ENCODE measurements at regions not wholly inside any gene's neighbourhood (a gene's known extent, or its start where the extent isn't known, plus 50 kb on each side); places are given as distances from the start of the nearest gene placed in this dataset.

GRCh38 chr2:194907569-194907968 lies 749.5 kb upstream of the SLC39A10 start:
- H3K36me3 ChIP-seq (ENCODE audit: control insufficient read depth in 2 of 4, insufficient read depth in 4 of 4, low read length in 3 of 4) = no peaks in the 10 kb centered on the region
- no peak overlapping the region for H2BK5ac ChIP-seq (ENCODE audit: low read depth, low read length)
- CTCF ChIA-PET (ENCODE audit: partially characterized antibody) = no interaction called here
- H2BK20ac ChIP-seq (ENCODE audit: low read length) = no peak overlapping the region
- no peak overlapping the region for H2BK15ac ChIP-seq (ENCODE audit: low read length)
- 93% methylated on average over 4 of the region's 4 CpGs; no CpG with 5 or more reads in 1 of the 2 experiments for WGBS, 2 experiments (ENCODE audit: extremely low coverage in 1 of 2, insufficient coverage in 1 of 2, insufficient read length in 1 of 2, insufficient replicate concordance in 2 of 2, low coverage in 1 of 2, low lambda C conversion rate in 2 of 2, missing lambda C conversion rate in 1 of 2)
- H3K23ac ChIP-seq (ENCODE audit: insufficient read length) = no peak overlapping the region
- H3K4me3 ChIP-seq (ENCODE audit: extremely low read depth in 1 of 4, insufficient read depth in 2 of 4, low read depth in 3 of 4, low read length in 4 of 4) = no peak overlapping the region
- H3K4me1 ChIP-seq (replicated peaks in 1 of 4; ENCODE audit: control insufficient read depth in 3 of 4, insufficient read depth in 4 of 4, low read length in 3 of 4) = no peaks in the 10 kb centered on the region
- H3K27ac ChIP-seq (ENCODE audit: low read depth, low read length) = no peak overlapping the region
- H4K20me1 ChIP-seq (replicated peaks in 1 of 2; ENCODE audit: control insufficient read depth in 1 of 2, insufficient read depth in 2 of 2, low read length in 2 of 2) = no peaks in the 10 kb centered on the region
- no peak overlapping the region for H3K4me2 ChIP-seq (ENCODE audit: insufficient read depth in 1 of 2, low read depth in 2 of 2, low read length in 2 of 2)
- H3K9ac ChIP-seq (replicated peaks in 1 of 4; ENCODE audit: extremely low read depth in 1 of 4, low read depth in 3 of 4, low read length in 3 of 4) = no peak overlapping the region
- H3K4ac ChIP-seq (replicated peaks; ENCODE audit: insufficient read length, low read depth, low read length) = no peak overlapping the region
- H3K18ac ChIP-seq (ENCODE audit: extremely low read depth, low read length) = no peak overlapping the region
- no peak overlapping the region for H2BK12ac ChIP-seq (ENCODE audit: low read depth, low read length)
- H4K5ac ChIP-seq (ENCODE audit: insufficient read length, low read depth, low read length) = no peak overlapping the region
- no peak overlapping the region for H3K14ac ChIP-seq (ENCODE audit: insufficient read length)
- TF ChIP-seq GTF2F1 (IDR thresholded peaks at IDR 0.05; ENCODE audit: borderline replicate concordance, low read depth, low read length) = no peak
- H2AK5ac ChIP-seq (ENCODE audit: low read depth, low read length) = no peak overlapping the region
- H3K79me2 ChIP-seq (ENCODE audit: control insufficient read depth in 1 of 2, insufficient read depth in 2 of 2, low read length in 2 of 2) = no peaks in the 10 kb centered on the region
- no peaks in the 10 kb centered on the region for H3K79me1 ChIP-seq (ENCODE audit: low read depth, low read length)
- no peak for FAIRE-seq
- no peak overlapping the region for H3K56ac ChIP-seq (replicated peaks; ENCODE audit: insufficient read length, low read depth, low read length)
- H4K91ac ChIP-seq (replicated peaks; ENCODE audit: insufficient read length, low read length) = no peak overlapping the region
- no peak overlapping the region for H4K8ac ChIP-seq (ENCODE audit: extremely low read depth, insufficient read depth, low read length)
- DNase-seq (ENCODE audit: low read depth in 1 of 2, low spot score in 2 of 2) = no peak
- POLR2A ChIA-PET (ENCODE audit: partially characterized antibody) = no interaction called here
- H2AFZ ChIP-seq (ENCODE audit: low read length) = no peak overlapping the region
- no peaks in the 10 kb centered on the region for H3K9me3 ChIP-seq (ENCODE audit: insufficient read depth in 2 of 2, low read depth in 1 of 2, low read length in 1 of 2)
- no peak overlapping the region for H2BK120ac ChIP-seq (replicated peaks; ENCODE audit: low read depth, low read length)
- H3K23me2 ChIP-seq (ENCODE audit: low read depth, low read length) = no peaks in the 10 kb centered on the region
- H3K27me3 ChIP-seq (replicated peaks in 1 of 4; ENCODE audit: control insufficient read depth in 3 of 4, extremely low read depth in 1 of 4, insufficient read depth in 3 of 4, low read length in 3 of 4) = no peaks in the 10 kb centered on the region
